Nephron (organoid): ENCODE measurements at regions not wholly inside any gene's neighbourhood (a gene's known extent, or its start where the extent isn't known, plus 50 kb on each side); places are given as distances from the start of the nearest gene placed in this dataset.

Experiments used
- H3K27ac Mint-ChIP-seq, 3 experiments: 2 replicates each; pipeline ENCODE4 v1.8.0; 2020; ENCODE audit warnings: mixed read lengths in 3 of 3, mild to moderate bottlenecking in 2 of 3, moderate library complexity in 1 of 3
- H3K27me3 Mint-ChIP-seq: 2 replicates; pipeline ENCODE4 v1.8.0; 2021; ENCODE audit warnings: low read depth, mild to moderate bottlenecking, moderate library complexity, mixed read lengths
- H3K36me3 Mint-ChIP-seq: 2 replicates; pipeline ENCODE4 v1.8.0; 2020; ENCODE audit warnings: low read depth, mixed read lengths
- H3K4me1 Mint-ChIP-seq: 2 replicates; pipeline ENCODE4 v1.8.0; 2020; ENCODE audit warnings: mixed read lengths
- H3K4me3 Mint-ChIP-seq, 3 experiments: 2 replicates each; pipeline ENCODE4 v1.8.0; 2020; ENCODE audit warnings: mild to moderate bottlenecking in 3 of 3, mixed read lengths in 3 of 3, moderate library complexity in 2 of 3
- H3K9me3 Mint-ChIP-seq: 2 replicates; pipeline ENCODE4 v1.8.0; 2020; ENCODE audit warnings: mixed read lengths
- TF ChIP-seq, protein P1 (sequence below), 3 experiments: fragments of 200-600 bp; sonication (generic); IDR thresholded peaks; one replicate each; pipeline ENCODE4 v1.5.0; 2021; ENCODE audit warnings: antibody characterized with exemption in 3 of 3; ENCODE audit not compliant: unreplicated experiment in 3 of 3

DNA sequence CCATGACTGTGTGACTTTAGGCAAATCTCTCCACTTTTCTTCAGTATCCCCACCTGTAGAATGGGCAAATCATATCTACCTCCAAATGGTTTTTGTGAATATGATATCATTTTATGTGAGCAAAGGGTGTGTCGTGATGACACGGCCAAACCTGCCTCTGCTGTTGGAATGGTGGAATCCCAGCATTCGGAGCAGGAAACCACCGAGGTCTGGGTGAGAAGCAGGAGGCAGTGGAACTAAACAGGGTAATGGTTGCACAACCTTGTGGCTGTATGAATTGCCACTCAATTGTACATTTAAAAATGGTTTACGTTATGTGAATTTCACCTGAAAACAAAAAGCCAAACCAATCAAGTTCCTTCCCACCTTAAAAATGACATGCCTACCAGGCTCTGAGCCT, 131.4 kb upstream of the ZMIZ1 start:
- Mint-ChIP-seq H3K4me3 (no peak overlapping the region), H3K27ac (peak overlapping the region in 1 of 3 experiments; percentile 38), H3K36me3 (no peaks in the 10 kb centered on the region), H3K9me3 (no peaks in the 10 kb centered on the region), H3K27me3 (peaks cover 15% of the 10 kb centered on the region), H3K4me1 (peaks cover 59% of the 10 kb centered on the region)
- TF ChIP-seq, protein P1, sequence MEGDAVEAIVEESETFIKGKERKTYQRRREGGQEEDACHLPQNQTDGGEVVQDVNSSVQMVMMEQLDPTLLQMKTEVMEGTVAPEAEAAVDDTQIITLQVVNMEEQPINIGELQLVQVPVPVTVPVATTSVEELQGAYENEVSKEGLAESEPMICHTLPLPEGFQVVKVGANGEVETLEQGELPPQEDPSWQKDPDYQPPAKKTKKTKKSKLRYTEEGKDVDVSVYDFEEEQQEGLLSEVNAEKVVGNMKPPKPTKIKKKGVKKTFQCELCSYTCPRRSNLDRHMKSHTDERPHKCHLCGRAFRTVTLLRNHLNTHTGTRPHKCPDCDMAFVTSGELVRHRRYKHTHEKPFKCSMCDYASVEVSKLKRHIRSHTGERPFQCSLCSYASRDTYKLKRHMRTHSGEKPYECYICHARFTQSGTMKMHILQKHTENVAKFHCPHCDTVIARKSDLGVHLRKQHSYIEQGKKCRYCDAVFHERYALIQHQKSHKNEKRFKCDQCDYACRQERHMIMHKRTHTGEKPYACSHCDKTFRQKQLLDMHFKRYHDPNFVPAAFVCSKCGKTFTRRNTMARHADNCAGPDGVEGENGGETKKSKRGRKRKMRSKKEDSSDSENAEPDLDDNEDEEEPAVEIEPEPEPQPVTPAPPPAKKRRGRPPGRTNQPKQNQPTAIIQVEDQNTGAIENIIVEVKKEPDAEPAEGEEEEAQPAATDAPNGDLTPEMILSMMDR (IDR thresholded peaks at IDR 0.05; ENCODE audit: unreplicated experiment in 3 of 3) = no peak

GRCh38 chr10:78937800-78938694, 130.7 kb upstream of the ZMIZ1 start:
- H3K27ac Mint-ChIP-seq = peak overlapping the region in 2 of 3 experiments; percentile 7 to 38
- peaks cover 60% of the 10 kb centered on the region for H3K4me1 Mint-ChIP-seq
- no peak overlapping the region for H3K4me3 Mint-ChIP-seq
- no peaks in the 10 kb centered on the region for H3K9me3 Mint-ChIP-seq
- H3K36me3 Mint-ChIP-seq = no peaks in the 10 kb centered on the region
- peaks cover 15% of the 10 kb centered on the region for H3K27me3 Mint-ChIP-seq
- TF ChIP-seq, protein P1 (IDR thresholded peaks at IDR 0.05; ENCODE audit: unreplicated experiment in 3 of 3) = no peak

DNA sequence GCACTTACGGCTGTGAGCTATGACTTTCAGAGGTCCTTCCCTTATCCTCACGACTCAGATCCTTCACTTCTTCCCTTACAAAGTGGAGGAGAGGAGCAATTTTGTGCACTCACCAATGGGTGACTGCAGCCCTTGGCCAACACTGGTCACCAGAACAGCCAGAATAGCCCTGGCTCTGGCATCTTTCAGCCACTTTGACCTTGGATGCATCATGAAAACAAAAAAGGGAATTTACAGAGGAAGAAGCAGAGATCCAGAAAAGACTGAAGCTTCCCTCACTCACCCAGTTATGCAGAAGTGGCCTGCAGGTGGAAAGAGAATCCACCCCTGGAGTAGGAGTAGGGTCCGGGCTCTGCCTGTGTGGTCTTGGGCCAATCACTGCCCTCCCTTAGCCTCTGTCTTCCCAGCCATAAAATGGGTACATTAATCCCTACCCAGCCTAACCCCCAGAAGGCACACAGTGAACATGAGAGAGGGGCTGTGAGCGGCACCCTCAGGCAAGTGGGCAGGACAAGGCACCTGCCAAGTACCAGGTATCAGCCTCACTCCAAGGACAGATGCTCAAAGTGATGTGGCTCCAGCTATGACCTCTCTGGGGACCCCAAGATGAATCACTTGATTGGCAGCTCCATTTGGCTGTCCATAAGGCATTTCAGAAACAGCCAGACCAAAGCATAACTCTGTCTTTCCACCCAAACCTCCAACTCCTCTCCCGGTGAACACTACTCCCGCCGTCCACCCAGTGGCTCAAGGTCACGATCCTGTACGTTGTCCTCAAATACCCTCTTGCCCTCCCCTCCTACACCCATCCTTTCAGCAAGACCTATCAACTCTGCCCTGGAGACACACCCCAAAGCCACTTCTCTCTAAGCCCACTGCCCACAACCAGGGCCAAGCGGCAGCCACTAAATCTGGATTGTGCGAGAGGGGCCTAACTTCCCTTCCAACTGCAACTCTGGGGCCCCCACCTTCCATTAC, 129.8 kb upstream of the ZMIZ1 start:
- Mint-ChIP-seq H3K4me1 (peaks cover 62% of the 10 kb centered on the region), H3K27ac (no peak overlapping the region), H3K36me3 (no peaks in the 10 kb centered on the region), H3K27me3 (peaks cover 22% of the 10 kb centered on the region), H3K4me3 (no peak overlapping the region), H3K9me3 (peaks cover 3% of the 10 kb centered on the region)
- TF ChIP-seq, protein P1 (IDR thresholded peaks at IDR 0.05; ENCODE audit: unreplicated experiment in 3 of 3) = no peak

DNA sequence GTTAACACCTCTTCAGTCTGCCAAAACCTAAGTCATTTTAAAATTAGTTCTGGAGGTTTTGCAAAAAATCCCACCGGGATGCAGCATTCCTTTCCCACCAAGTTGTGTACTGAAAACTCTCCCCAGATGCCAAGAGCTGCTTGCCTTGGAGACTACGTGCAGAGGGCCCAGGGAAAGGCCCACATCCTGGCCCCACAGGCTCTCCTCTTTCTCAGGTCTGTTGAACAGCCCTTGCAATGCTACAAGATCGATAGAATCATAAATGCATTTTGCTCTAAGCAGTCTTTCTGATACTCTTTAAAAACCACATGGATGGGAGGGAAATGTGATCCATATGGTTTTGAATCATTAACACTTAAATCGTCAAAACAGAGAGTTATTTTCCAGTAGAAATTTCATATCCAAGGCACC, 126.7 kb upstream of the ZMIZ1 start:
- Mint-ChIP-seq H3K4me1 (peaks cover 63% of the 10 kb centered on the region), H3K36me3 (no peaks in the 10 kb centered on the region), H3K27ac (peak overlapping the region in 2 of 3 experiments; percentile 52 to 88), H3K9me3 (peaks cover 3% of the 10 kb centered on the region), H3K4me3 (peak overlapping the region in 1 of 3 experiments; percentile 35), H3K27me3 (peaks cover 25% of the 10 kb centered on the region)
- TF ChIP-seq, protein P1 (IDR thresholded peaks at IDR 0.05; ENCODE audit: unreplicated experiment in 3 of 3) = no peak

DNA sequence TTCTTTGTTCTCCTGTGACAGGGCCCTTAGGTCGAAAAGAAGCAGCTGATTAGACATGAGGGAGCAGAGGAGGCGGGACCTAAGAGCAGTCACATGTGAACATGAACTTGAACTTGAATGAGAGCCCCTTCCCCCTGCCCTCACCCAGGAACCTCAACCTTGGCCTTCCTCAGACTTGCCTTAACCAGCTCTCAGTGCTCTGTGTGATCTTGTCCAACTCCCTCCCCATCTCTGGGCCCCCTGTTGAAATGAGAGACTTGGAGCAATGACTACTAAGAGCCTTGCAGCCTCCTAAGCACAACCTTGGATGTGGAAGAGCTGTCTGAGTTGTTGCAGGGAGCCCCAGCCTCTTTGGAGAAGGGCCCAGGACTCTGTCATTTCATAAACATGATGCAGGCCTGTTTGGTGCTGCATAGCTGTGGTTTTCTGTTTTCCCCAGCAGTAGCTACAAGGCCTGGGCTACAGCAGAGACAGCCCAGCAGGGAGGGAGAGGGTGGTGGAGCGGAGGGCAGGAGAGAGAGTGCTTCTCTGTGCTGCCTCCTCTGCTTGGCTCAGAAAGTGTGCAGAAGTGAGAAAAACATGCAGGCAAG, 123.9 kb upstream of the ZMIZ1 start:
- H3K4me3 Mint-ChIP-seq = peak overlapping the region in 1 of 3 experiments; percentile 32
- peaks cover 3% of the 10 kb centered on the region for H3K9me3 Mint-ChIP-seq
- peak overlapping the region; percentile 94 to 99 (median 96) for H3K27ac Mint-ChIP-seq
- peaks cover 27% of the 10 kb centered on the region for H3K27me3 Mint-ChIP-seq
- TF ChIP-seq, protein P1 (IDR thresholded peaks at IDR 0.05; ENCODE audit: unreplicated experiment in 3 of 3) = no peak
- no peaks in the 10 kb centered on the region for H3K36me3 Mint-ChIP-seq
- peaks cover 63% of the 10 kb centered on the region for H3K4me1 Mint-ChIP-seq
